Activated T-cell treated with anti-CD3 and anti-CD28 coated beads, Interleukin-2, amount 50 U/mL, for 4 hours (primary cell): ENCODE measurements at regions not wholly inside any gene's neighbourhood (a gene's known extent, or its start where the extent isn't known, plus 50 kb on each side); places are given as distances from the start of the nearest gene placed in this dataset.
"Not testable (repeated sequence)": the region's sequence is repeated elsewhere in the genome, so short reads cannot be mapped to it uniquely, and the experiment has no call there.

Experiments used
- ATAC-seq, 2 donors: fragments of 200-7000 bp; cut with Tn5 transposase; one replicate each; pipeline ENCODE4 v1.10.0; 2021
- DNase-seq: peaks from one replicate; pipeline ENCODE4 v3.0.0-alpha.2; 2020
- H3K27me3 Mint-ChIP-seq: one replicate; pipeline ENCODE4 v1.8.0; 2021; ENCODE audit warnings: low read depth, mixed read lengths
- H3K36me3 Mint-ChIP-seq: one replicate; pipeline ENCODE4 v1.8.0; 2022; ENCODE audit warnings: mixed read lengths; ENCODE audit not compliant: insufficient read depth
- H3K4me1 Mint-ChIP-seq: one replicate; pipeline ENCODE4 v1.8.0; 2021; ENCODE audit warnings: low read depth, mixed read lengths
- H3K4me3 Mint-ChIP-seq: one replicate; pipeline ENCODE4 v1.8.0; 2021; ENCODE audit warnings: mild to moderate bottlenecking, moderate library complexity, mixed read lengths
- H3K9me3 Mint-ChIP-seq: one replicate; pipeline ENCODE4 v1.8.0; 2021; ENCODE audit warnings: mixed read lengths

GRCh38 chr13:89455225-89455624, 1784.1 kb downstream of the SLITRK5 start:
- H3K4me3 Mint-ChIP-seq = no peak overlapping the region
- no peaks in the 10 kb centered on the region for H3K4me1 Mint-ChIP-seq
- DNase-seq (no peak), ATAC-seq (no peak)
- peaks cover 19% of the 10 kb centered on the region for H3K9me3 Mint-ChIP-seq
- no peaks in the 10 kb centered on the region for H3K36me3 Mint-ChIP-seq
- no peaks in the 10 kb centered on the region for H3K27me3 Mint-ChIP-seq

- no peaks in the 10 kb centered on the region for H3K27me3 Mint-ChIP-seq
- H3K4me3 Mint-ChIP-seq = no peak overlapping the region
- H3K36me3 Mint-ChIP-seq = no peaks in the 10 kb centered on the region
- ATAC-seq (no peak), DNase-seq (no peak)
- H3K9me3 Mint-ChIP-seq = peaks cover 19% of the 10 kb centered on the region
- no peaks in the 10 kb centered on the region for H3K4me1 Mint-ChIP-seq
Measured at GRCh38 chr13:89455741-89456140, 1784.6 kb downstream of the SLITRK5 start.

GRCh38 chr13:89457977-89458376, 1786.8 kb downstream of the SLITRK5 start:
- Mint-ChIP-seq H3K27me3 (no peaks in the 10 kb centered on the region), H3K9me3 (peaks cover 24% of the 10 kb centered on the region), H3K4me1 (no peaks in the 10 kb centered on the region), H3K4me3 (no peak overlapping the region), H3K36me3 (no peaks in the 10 kb centered on the region)
- no peak for ATAC-seq
- DNase-seq = no peak

- H3K4me1 Mint-ChIP-seq = no peaks in the 10 kb centered on the region
- H3K36me3 Mint-ChIP-seq = no peaks in the 10 kb centered on the region
- H3K9me3 Mint-ChIP-seq = peaks cover 20% of the 10 kb centered on the region
- no peaks in the 10 kb centered on the region for H3K27me3 Mint-ChIP-seq
- H3K4me3 Mint-ChIP-seq = no peak overlapping the region
- ATAC-seq (no peak), DNase-seq (no peak)
Measured at GRCh38 chr13:89458456-89458855, 1787.3 kb downstream of the SLITRK5 start.

GRCh38 chr13:89460895-89461294, 1789.7 kb downstream of the SLITRK5 start:
- not testable (repeated sequence) for DNase-seq, H3K36me3 Mint-ChIP-seq, H3K4me1 Mint-ChIP-seq, H3K4me3 Mint-ChIP-seq, ATAC-seq, H3K27me3 Mint-ChIP-seq
- peaks cover 16% of the 10 kb centered on the region for H3K9me3 Mint-ChIP-seq

- Mint-ChIP-seq H3K36me3 (no peaks in the 10 kb centered on the region), H3K27me3 (no peaks in the 10 kb centered on the region), H3K9me3 (peaks cover 10% of the 10 kb centered on the region), H3K4me3 (no peak overlapping the region), H3K4me1 (no peaks in the 10 kb centered on the region)
- ATAC-seq (no peak), DNase-seq (no peak)
Measured at GRCh38 chr13:89465366-89465765, 1794.2 kb downstream of the SLITRK5 start.

GRCh38 chr13:89468081-89468480, 1796.9 kb downstream of the SLITRK5 start:
- Mint-ChIP-seq H3K9me3 (peaks cover 25% of the 10 kb centered on the region), H3K4me1 (no peaks in the 10 kb centered on the region), H3K36me3 (no peaks in the 10 kb centered on the region), H3K4me3 (no peak overlapping the region), H3K27me3 (no peaks in the 10 kb centered on the region)
- DNase-seq (no peak), ATAC-seq (no peak)

- Mint-ChIP-seq H3K4me3 (no peak overlapping the region), H3K36me3 (no peaks in the 10 kb centered on the region), H3K27me3 (no peaks in the 10 kb centered on the region), H3K4me1 (no peaks in the 10 kb centered on the region), H3K9me3 (peaks cover 43% of the 10 kb centered on the region)
- DNase-seq (no peak), ATAC-seq (no peak)
Measured at GRCh38 chr13:89470901-89471300, 1799.7 kb downstream of the SLITRK5 start.

GRCh38 chr13:89474432-89474831, 1803.3 kb downstream of the SLITRK5 start:
- Mint-ChIP-seq H3K9me3 (peaks cover 43% of the 10 kb centered on the region), H3K36me3 (no peaks in the 10 kb centered on the region), H3K27me3 (no peaks in the 10 kb centered on the region), H3K4me1 (no peaks in the 10 kb centered on the region), H3K4me3 (no peak overlapping the region)
- DNase-seq (no peak), ATAC-seq (no peak)

- Mint-ChIP-seq H3K9me3 (no peaks in the 10 kb centered on the region), H3K4me3 (no peak overlapping the region), H3K36me3 (no peaks in the 10 kb centered on the region), H3K4me1 (no peaks in the 10 kb centered on the region), H3K27me3 (no peaks in the 10 kb centered on the region)
- ATAC-seq (no peak), DNase-seq (no peak)
Measured at GRCh38 chr13:89486065-89486464, 1814.9 kb downstream of the SLITRK5 start.

- ATAC-seq = no peak
- H3K4me1 Mint-ChIP-seq = no peaks in the 10 kb centered on the region
- H3K4me3 Mint-ChIP-seq = no peak overlapping the region
- no peaks in the 10 kb centered on the region for H3K36me3 Mint-ChIP-seq
- DNase-seq = no peak
- peaks cover 6% of the 10 kb centered on the region for H3K9me3 Mint-ChIP-seq
- H3K27me3 Mint-ChIP-seq = no peaks in the 10 kb centered on the region
Measured at GRCh38 chr13:89486709-89487108, 1815.5 kb downstream of the SLITRK5 start.

GRCh38 chr13:89490661-89491060, 1819.5 kb downstream of the SLITRK5 start:
- DNase-seq = no peak
- no peak for ATAC-seq
- peaks cover 20% of the 10 kb centered on the region for H3K9me3 Mint-ChIP-seq
- no peaks in the 10 kb centered on the region for H3K4me1 Mint-ChIP-seq
- H3K27me3 Mint-ChIP-seq = no peaks in the 10 kb centered on the region
- no peak overlapping the region for H3K4me3 Mint-ChIP-seq
- H3K36me3 Mint-ChIP-seq = no peaks in the 10 kb centered on the region

GRCh38 chr13:89496478-89496877, 1825.3 kb downstream of the SLITRK5 start:
- H3K36me3 Mint-ChIP-seq = no peaks in the 10 kb centered on the region
- H3K4me3 Mint-ChIP-seq = no peak overlapping the region
- peaks cover 16% of the 10 kb centered on the region for H3K9me3 Mint-ChIP-seq
- DNase-seq = no peak
- no peak for ATAC-seq
- no peaks in the 10 kb centered on the region for H3K4me1 Mint-ChIP-seq
- no peaks in the 10 kb centered on the region for H3K27me3 Mint-ChIP-seq

- ATAC-seq (no peak), DNase-seq (no peak)
- Mint-ChIP-seq H3K4me3 (no peak overlapping the region), H3K36me3 (no peaks in the 10 kb centered on the region), H3K4me1 (no peaks in the 10 kb centered on the region), H3K9me3 (peaks cover 10% of the 10 kb centered on the region), H3K27me3 (no peaks in the 10 kb centered on the region)
Measured at GRCh38 chr13:89497658-89498057, 1826.5 kb downstream of the SLITRK5 start.

- ATAC-seq (no peak), DNase-seq (no peak)
- Mint-ChIP-seq H3K4me3 (no peak overlapping the region), H3K9me3 (peaks cover 8% of the 10 kb centered on the region), H3K4me1 (no peaks in the 10 kb centered on the region), H3K27me3 (no peaks in the 10 kb centered on the region), H3K36me3 (no peaks in the 10 kb centered on the region)
Measured at GRCh38 chr13:89502286-89502685, 1831.1 kb downstream of the SLITRK5 start.
